Neural cell (in vitro differentiated cells): ENCODE measurements at regions not wholly inside any gene's neighbourhood (a gene's known extent, or its start where the extent isn't known, plus 50 kb on each side); places are given as distances from the start of the nearest gene placed in this dataset.

Source experiments
- H2AFZ ChIP-seq: fragments of 200-600, 300-800 bp; sonication (generic), shearing (Covaris generic); 2 replicates; pipeline ENCODE4 v1.6.0; 2014; ENCODE audit warnings: low read depth, mild to moderate bottlenecking, antibody characterized with exemption, low read length, moderate library complexity
- H3F3A ChIP-seq: fragments of 200-600 bp; shearing (Covaris generic); 2 replicates; pipeline ENCODE4 v1.6.1; 2016; ENCODE audit warnings: mild to moderate bottlenecking, moderate library complexity, mixed read lengths, antibody characterized with exemption, low read length; ENCODE audit not compliant: insufficient read depth, poor library complexity, severe bottlenecking
- H3K27ac ChIP-seq: fragments of 200-600, 300-800 bp; sonication (generic), shearing (Covaris generic); 2 replicates; pipeline ENCODE4 v1.5.1; 2014; ENCODE audit warnings: mild to moderate bottlenecking, low read length, moderate library complexity
- H3K27me3 ChIP-seq: fragments of 300-800, 200-600 bp; sonication (generic), shearing (Covaris generic); 2 replicates; pipeline ENCODE4 v1.6.0; 2014; ENCODE audit warnings: mild to moderate bottlenecking, low read depth, low read length, moderate library complexity; ENCODE audit not compliant: insufficient read depth
- H3K36me3 ChIP-seq: fragments of 300-800, 200-600 bp; sonication (generic), shearing (Covaris generic); 2 replicates; pipeline ENCODE4 v1.5.1; 2014; ENCODE audit warnings: mild to moderate bottlenecking, antibody characterized with exemption, low read length, moderate library complexity; ENCODE audit not compliant: insufficient read depth
- H3K4me2 ChIP-seq: fragments of 300-800, 200-600 bp; sonication (generic), shearing (Covaris generic); 2 replicates; pipeline ENCODE4 v1.6.0; 2014; ENCODE audit warnings: mild to moderate bottlenecking, low read length
- H3K4me3 ChIP-seq: fragments of 300-800, 200-600 bp; sonication (generic), shearing (Covaris generic); 2 replicates; pipeline ENCODE4 v1.5.1; 2014; ENCODE audit warnings: mild to moderate bottlenecking, low read length, moderate library complexity
- H3K79me2 ChIP-seq: fragments of 200-600 bp; shearing (Covaris generic); replicated peaks from 2 replicates; pipeline ENCODE4 v1.6.0; 2014; ENCODE audit warnings: mild to moderate bottlenecking, low read length, moderate library complexity; ENCODE audit not compliant: insufficient read depth
- H3K9ac ChIP-seq: fragments of 300-800, 200-600 bp; sonication (generic), shearing (Covaris generic); 2 replicates; pipeline ENCODE4 v1.6.1; 2016; ENCODE audit warnings: mild to moderate bottlenecking, low read length, mixed read lengths
- H3K9me2 ChIP-seq: fragments of 200-600 bp; shearing (Covaris generic); 2 replicates; pipeline ENCODE4 v1.6.1; 2016; ENCODE audit warnings: mild to moderate bottlenecking, low read length, mixed read lengths; ENCODE audit not compliant: insufficient read depth
- H3K9me3 ChIP-seq: fragments of 200-600, 300-800 bp; sonication (generic), shearing (Covaris generic); 2 replicates; pipeline ENCODE4 v1.6.1; 2016; ENCODE audit warnings: mild to moderate bottlenecking, mixed run types, low read length, moderate library complexity, mixed read lengths
- H4K20me1 ChIP-seq: fragments of 200-600 bp; shearing (Covaris generic); 2 replicates; pipeline ENCODE4 v1.6.1; 2016; ENCODE audit warnings: mild to moderate bottlenecking, mixed run types; ENCODE audit not compliant: insufficient read depth
- CTCF ChIP-seq: fragments of 450-650 bp; IDR thresholded peaks from 2 replicates; pipeline ENCODE4 v1.5.1; 2014; ENCODE audit warnings: antibody characterized with exemption, mild to moderate bottlenecking, moderate library complexity; ENCODE audit not compliant: poor library complexity, severe bottlenecking
- EP300 ChIP-seq: fragments of 450-650 bp; conservative IDR thresholded peaks from 2 replicates; pipeline ENCODE4 v1.6.1; 2014; ENCODE audit warnings: antibody characterized with exemption, mild to moderate bottlenecking, moderate library complexity; ENCODE audit not compliant: poor library complexity, severe bottlenecking
- EZH2 ChIP-seq: fragments of 200-600, 300-800 bp; shearing (Covaris generic), sonication (generic); IDR thresholded peaks from 2 replicates; pipeline ENCODE4 v1.6.1; 2014; ENCODE audit warnings: antibody characterized with exemption, low read length, borderline replicate concordance, mild to moderate bottlenecking; ENCODE audit not compliant: insufficient read depth, poor library complexity, severe bottlenecking
- MXI1 ChIP-seq: fragments of 450-650 bp; conservative IDR thresholded peaks from 2 replicates; pipeline ENCODE4 v1.6.1; 2014; ENCODE audit warnings: antibody characterized with exemption, mild to moderate bottlenecking; ENCODE audit not compliant: poor library complexity, severe bottlenecking
- POLR2AphosphoS5 ChIP-seq: IDR thresholded peaks from 2 replicates; pipeline ENCODE4 v1.6.1; 2012
- RAD21 ChIP-seq: fragments of 450-650 bp; conservative IDR thresholded peaks from 2 replicates; pipeline ENCODE4 v1.6.1; 2014; ENCODE audit warnings: antibody characterized with exemption, mild to moderate bottlenecking, moderate library complexity
- REST ChIP-seq: IDR thresholded peaks from 2 replicates; pipeline ENCODE4 v1.6.1; 2012; ENCODE audit warnings: borderline replicate concordance
- SMC3 ChIP-seq: fragments of 450-650 bp; conservative IDR thresholded peaks from 2 replicates; pipeline ENCODE4 v1.6.1; 2014; ENCODE audit warnings: antibody characterized with exemption, mild to moderate bottlenecking, moderate library complexity; ENCODE audit not compliant: poor library complexity
- TAF1 ChIP-seq: IDR thresholded peaks from 2 replicates; pipeline ENCODE4 v1.6.1; 2012; ENCODE audit warnings: low read depth

DNA sequence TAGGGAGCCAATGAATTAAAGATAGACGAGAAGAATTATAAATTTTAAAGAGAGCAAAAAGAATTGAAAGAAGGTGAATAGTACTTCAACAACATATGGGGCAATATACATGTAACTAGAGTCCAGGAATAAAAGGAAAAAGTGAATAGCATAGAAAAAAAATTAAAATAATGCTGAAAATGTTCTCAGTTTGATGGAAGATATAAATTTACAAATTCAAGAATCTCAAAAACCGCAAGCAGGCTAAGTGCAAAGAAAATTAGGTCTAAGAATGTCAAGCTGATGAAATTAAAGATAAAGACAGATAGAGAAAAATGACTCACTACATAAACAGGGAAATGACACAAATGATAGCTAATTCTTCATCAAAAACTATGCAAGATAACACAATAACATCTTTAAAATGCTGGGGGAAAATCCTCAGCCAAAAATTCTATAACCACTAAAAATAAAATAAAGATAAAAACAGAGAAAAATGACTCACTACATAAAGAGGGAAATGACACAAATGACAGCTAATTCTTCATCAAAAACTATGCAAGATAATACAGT lies 326.3 kb downstream of the TBX15 start:
- Histone ChIP-seq H3K4me2 (no peak overlapping the region), H3K9me3 (no peaks in the 10 kb centered on the region), H3K9me2 (no peaks in the 10 kb centered on the region), H3F3A (no peaks in the 10 kb centered on the region), H2AFZ (no peak overlapping the region), H3K36me3 (no peaks in the 10 kb centered on the region), H3K4me3 (no peak overlapping the region), H4K20me1 (no peaks in the 10 kb centered on the region), H3K79me2 (no peaks in the 10 kb centered on the region), H3K9ac (no peak overlapping the region), H3K27ac (no peak overlapping the region), H3K27me3 (no peaks in the 10 kb centered on the region)
- TF ChIP-seq REST, result no peak
- TF ChIP-seq POLR2AphosphoS5, result no peak
- no peak for TF ChIP-seq EP300
- TF ChIP-seq SMC3, result no peak
- TF ChIP-seq RAD21, result no peak

DNA sequence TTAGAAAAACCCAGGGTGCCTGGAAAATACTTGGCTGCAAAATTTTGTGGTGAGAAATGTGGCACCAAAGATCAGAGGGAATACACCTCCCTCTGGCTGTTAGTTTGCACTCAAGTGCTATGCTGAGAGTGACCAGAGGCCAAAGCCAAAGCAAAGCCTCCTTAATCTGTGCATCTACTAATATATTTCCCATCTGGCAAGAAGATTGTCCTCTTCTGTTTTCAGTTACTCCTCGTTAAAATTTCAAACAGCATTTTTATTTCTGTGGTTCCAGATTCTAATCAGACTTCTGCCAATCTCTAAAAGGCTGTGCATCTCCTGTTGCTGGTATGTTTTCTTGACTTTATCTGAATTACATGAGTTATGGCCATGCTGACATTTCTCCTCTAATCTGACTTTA lies 327.4 kb downstream of the TBX15 start:
- H3K4me3 ChIP-seq, result no peak overlapping the region
- H3K27me3 ChIP-seq, result no peaks in the 10 kb centered on the region
- no peak overlapping the region for H3K9ac ChIP-seq
- H3K9me3 ChIP-seq, result no peaks in the 10 kb centered on the region
- H4K20me1 ChIP-seq, result no peaks in the 10 kb centered on the region
- no peak for TF ChIP-seq SMC3
- TF ChIP-seq EP300, result no peak
- no peak for TF ChIP-seq TAF1
- TF ChIP-seq EZH2, result no peak
- TF ChIP-seq MXI1, result no peak
- no peak for TF ChIP-seq RAD21
- no peak for TF ChIP-seq POLR2AphosphoS5
- no peak for TF ChIP-seq CTCF
- no peak for TF ChIP-seq REST
- no peak overlapping the region for H2AFZ ChIP-seq
- no peaks in the 10 kb centered on the region for H3K36me3 ChIP-seq
- no peak overlapping the region for H3K27ac ChIP-seq
- no peaks in the 10 kb centered on the region for H3F3A ChIP-seq
- no peak overlapping the region for H3K4me2 ChIP-seq
- H3K79me2 ChIP-seq, result no peaks in the 10 kb centered on the region
- no peaks in the 10 kb centered on the region for H3K9me2 ChIP-seq
